Heart left ventricle (tissue), 16 donors: ENCODE measurements at regions not wholly inside any gene's neighbourhood (a gene's known extent, or its start where the extent isn't known, plus 50 kb on each side); places are given as distances from the start of the nearest gene placed in this dataset.

Source experiments
- ATAC-seq, 4 donors: fragments of 200-7000 bp; cut with Tn5 transposase; one replicate each; pipeline ENCODE4 v1.9.1; 2020 to 2022; ENCODE audit warnings: moderate library complexity in 4 of 4, mild to moderate bottlenecking in 3 of 4, moderate number of reproducible peaks in 1 of 4
- DNase-seq, 5 donors: peaks; one replicate each; pipeline ENCODE4 v3.0.0-alpha.2; 2020
- H3K27ac ChIP-seq, 12 donors: fragments of 200-600 bp; sonication (generic) in 4 of 12; one replicate each; pipeline versions ENCODE4 v1.5.0 to v1.8.0; 2016 to 2022; ENCODE audit warnings: mild to moderate bottlenecking in 2 of 12
- H3K27me3 ChIP-seq, 9 donors: fragments of 200-600 bp; sonication (generic) in 2 of 9; one replicate each; pipeline versions ENCODE4 v1.5.1 to v1.8.0; 2016 to 2022; ENCODE audit warnings: mild to moderate bottlenecking in 3 of 9
- H3K36me3 ChIP-seq, 9 donors: fragments of 200-600 bp; sonication (generic) in 2 of 9; one replicate each; pipeline versions ENCODE4 v1.5.0 to v1.8.0; 2018 to 2022; ENCODE audit warnings: mild to moderate bottlenecking in 2 of 9
- H3K4me1 ChIP-seq, 12 donors: fragments of 200-600 bp; sonication (generic) in 4 of 12; one replicate each; pipeline versions ENCODE4 v1.5.0 to v1.8.0; 2016 to 2022; ENCODE audit warnings: mild to moderate bottlenecking in 3 of 12
- H3K4me3 ChIP-seq, 12 donors: fragments of 200-600 bp; sonication (generic) in 4 of 12; one replicate each; pipeline versions ENCODE4 v1.5.0 to v1.8.0; 2017 to 2022; ENCODE audit warnings: mild to moderate bottlenecking in 9 of 12, moderate library complexity in 4 of 12
- H3K9me3 ChIP-seq, 12 donors: fragments of 200-600 bp; sonication (generic) in 4 of 12; one replicate each; pipeline versions ENCODE4 v1.5.0 to v1.8.0; 2016 to 2022; ENCODE audit warnings: mild to moderate bottlenecking in 1 of 12
- CTCF ChIP-seq, 12 donors: fragments of 200-600 bp; sonication (generic) in 4 of 12; IDR thresholded peaks; one replicate each; pipeline versions ENCODE4 v1.5.0 to v1.8.0; 2018 to 2022; ENCODE audit warnings: antibody characterized with exemption in 12 of 12, mild to moderate bottlenecking in 5 of 12
- POLR2A ChIP-seq, 2 donors: fragments of 450-650 bp; IDR thresholded peaks; one replicate each; pipeline ENCODE4 v1.6.1; 2017; ENCODE audit warnings: antibody characterized with exemption in 2 of 2, mild to moderate bottlenecking in 2 of 2, moderate library complexity in 2 of 2
- WGBS, 4 donors: extraction: QIAGEN DNeasy Blood & Tissue Kit in 2 of 4; methylation state at CpG; one replicate each; pipeline versions ENCODE4 v1.1.5 to v1.1.7; 2013 to 2018; 5-methylcytosine and 5-hydroxymethylcytosine counted together
- intact Hi-C, 10 donors: fragments of 100-400 bp; cut with DNase I; formaldehyde crosslinking; loops; one replicate each; pipeline versions ENCODE4 v1.11.1 to v1.14.2; 2022
- donor health status: ischemic (EF 13 %, LVEDD 7.1; RV severe dilation, severe dysfunction).
- donor health status: healthy with polysubstance abuse.
- donor health status: DM: no; HTN: yes; CAD: no.
- donor health status: DM: no; HTN: no; CAD: no.
- donor health status: ischemic (EF 25% LVEDD 6.9; RV normal size, moderate dysfunction).
- donor health status: ischemic (EF 25% LVEDD 5.7; RV mildly dilated, moderate dysfunction).
- donor health status: healthy.
- donor health status: DM: yes; HTN: yes; CAD: no.
- donor health status: ischemic (EF 35%, LVEDD 5.7; RV mildly dilated, moderate dysfunction).
- donor health status: nonischemic (EF 11% LVEDD 7.7; RV severe dilation, severe dysfunction).
- donor health status: DM: yes; HTN: yes; CAD: no.
- donor health status: PGD.
- donor health status: ischemic (EF 29% LVEDD 5.4; RV normal size, mild dysfunction).
- donor health status: nonischemic (EF 23%, LVEDD 6.1; RV moderate dilation, normal function).

GRCh38 chr1:191695865-191696264 lies 462.4 kb upstream of the RGS18 start:
- Histone ChIP-seq H3K27me3 (no peaks in the 10 kb centered on the region), H3K4me1 (no peaks in the 10 kb centered on the region), H3K36me3 (no peaks in the 10 kb centered on the region), H3K27ac (no peak overlapping the region), H3K9me3 (peaks cover 0 to 10% (median 0%) of the 10 kb centered on the region in 12 donors), H3K4me3 (no peak overlapping the region)
- no peak for DNase-seq
- WGBS, 4 donors: 53 to 70% (median 56%) methylated on average over 2 of the region's 2 CpGs
- no peak for ATAC-seq
- intact Hi-C loops: no loop called here
- no peak for TF ChIP-seq POLR2A (IDR thresholded peaks at IDR 0.05)
- no peak for TF ChIP-seq CTCF (IDR thresholded peaks at IDR 0.05)

GRCh38 chr1:191696354-191696753 lies 461.9 kb upstream of the RGS18 start:
- TF ChIP-seq POLR2A (IDR thresholded peaks at IDR 0.05) (no peak), CTCF (IDR thresholded peaks at IDR 0.05) (no peak)
- peaks cover 0 to 10% (median 0%) of the 10 kb centered on the region in 12 donors for H3K9me3 ChIP-seq
- intact Hi-C loops: no loop called here
- no peak overlapping the region for H3K27ac ChIP-seq
- no peak for DNase-seq
- no peak for ATAC-seq
- WGBS, 4 donors: 81 to 87% (median 85%) methylated on average over 3 of the region's 3 CpGs
- no peaks in the 10 kb centered on the region for H3K4me1 ChIP-seq
- H3K36me3 ChIP-seq: no peaks in the 10 kb centered on the region
- H3K27me3 ChIP-seq: no peaks in the 10 kb centered on the region
- no peak overlapping the region for H3K4me3 ChIP-seq

GRCh38 chr1:191697556-191697955 lies 460.7 kb upstream of the RGS18 start:
- no peak for ATAC-seq
- TF ChIP-seq POLR2A (IDR thresholded peaks at IDR 0.05) (no peak), CTCF (IDR thresholded peaks at IDR 0.05) (no peak)
- intact Hi-C loops: no loop called here

GRCh38 chr1:191698246-191698645 lies 460.0 kb upstream of the RGS18 start:
- DNase-seq (no peak), ATAC-seq (no peak)
- intact Hi-C loops: no loop called here
- Histone ChIP-seq H3K36me3 (no peaks in the 10 kb centered on the region), H3K27ac (no peak overlapping the region), H3K4me1 (no peaks in the 10 kb centered on the region), H3K4me3 (no peak overlapping the region), H3K9me3 (peaks cover 0 to 8% (median 0%) of the 10 kb centered on the region in 12 donors), H3K27me3 (no peaks in the 10 kb centered on the region)
- no peak for TF ChIP-seq CTCF (IDR thresholded peaks at IDR 0.05)
- TF ChIP-seq POLR2A (IDR thresholded peaks at IDR 0.05): no peak
- WGBS, 4 donors: 28 to 58% (median 55%) methylated on average over 1 of the region's 1 CpG

More at GRCh38 chr1:191697556-191697955, 460.7 kb upstream of the RGS18 start:
- H3K27ac ChIP-seq: no peak overlapping the region
- H3K9me3 ChIP-seq: peaks cover 0 to 8% (median 0%) of the 10 kb centered on the region in 12 donors
- DNase-seq: no peak
- no peak overlapping the region for H3K4me3 ChIP-seq
- no peaks in the 10 kb centered on the region for H3K36me3 ChIP-seq
- H3K27me3 ChIP-seq: no peaks in the 10 kb centered on the region
- H3K4me1 ChIP-seq: no peaks in the 10 kb centered on the region
